ENCODE measurements at regions not wholly inside any gene's neighbourhood (a gene's known extent, or its start where the extent isn't known, plus 50 kb on each side); places are given as distances from the start of the nearest gene placed in this dataset.

- Histone ChIP-seq H3K4me3 (no peak overlapping the region), H3K27me3 (peaks cover 0 to 5% (median 0%) of the 10 kb centered on the region in 4 donors), H3K27ac (no peak overlapping the region), H3K4me1 (no peaks in the 10 kb centered on the region), H3K36me3 (no peaks in the 10 kb centered on the region), H3K9me3 (no peaks in the 10 kb centered on the region)
- TF ChIP-seq CTCF (IDR thresholded peaks at IDR 0.05), result no peak
- FAIRE-seq, result no peak
- no peak for ATAC-seq
- intact Hi-C loops (cut with DNase I), result no loop called here
- DNase-seq, result no peak
- WGBS, 2 donors, result 39 to 46% methylated on average over 8 of the region's 8 CpGs
These were observed 59.8 kb downstream of the C11orf91 start for GRCh38 chr11:33640730-33641371.

GRCh38 chr11:33638608-33639007, 62.0 kb downstream of the C11orf91 start:
- Histone ChIP-seq H3K27me3 (peaks cover 0 to 5% (median 0%) of the 10 kb centered on the region in 4 donors), H3K36me3 (no peaks in the 10 kb centered on the region), H3K4me3 (no peak overlapping the region), H3K9me3 (no peaks in the 10 kb centered on the region), H3K4me1 (no peaks in the 10 kb centered on the region), H3K27ac (no peak overlapping the region)
- no peak for TF ChIP-seq CTCF (IDR thresholded peaks at IDR 0.05)
- DNase-seq, result no peak
- WGBS, 2 donors, result 37 to 40% methylated on average over 1 of the region's 1 CpG
- ATAC-seq, result no peak
- intact Hi-C loops (cut with DNase I), result no loop called here
- FAIRE-seq, result no peak

GRCh38 chr11:33636104-33636503, 64.5 kb downstream of the C11orf91 start:
- peak in 1 of 4 donors; percentile 47 for ATAC-seq
- FAIRE-seq, result no peak
- Histone ChIP-seq H3K27me3 (peaks cover 0 to 5% (median 0%) of the 10 kb centered on the region in 4 donors), H3K27ac (no peak overlapping the region), H3K4me1 (no peaks in the 10 kb centered on the region), H3K4me3 (no peak overlapping the region), H3K9me3 (no peaks in the 10 kb centered on the region), H3K36me3 (no peaks in the 10 kb centered on the region)
- intact Hi-C loops (cut with DNase I), result no loop called here
- TF ChIP-seq CTCF (IDR thresholded peaks at IDR 0.05), result no peak
- 84 to 89% methylated on average over 6 of the region's 6 CpGs for WGBS, 2 donors
- no peak for DNase-seq

- FAIRE-seq, result no peak
- no peak overlapping the region for H3K4me3 ChIP-seq
These were observed 65.5 kb downstream of the C11orf91 start for GRCh38 chr11:33635161-33635560.

More at GRCh38 chr11:33635161-33635560, 65.5 kb downstream of the C11orf91 start:
- Histone ChIP-seq H3K36me3 (no peaks in the 10 kb centered on the region), H3K9me3 (no peaks in the 10 kb centered on the region), H3K27me3 (peaks cover 0 to under 1% (median 0%) of the 10 kb centered on the region in 4 donors), H3K27ac (no peak overlapping the region), H3K4me1 (no peaks in the 10 kb centered on the region)
- ATAC-seq (peak in 2 of 4 donors; percentile 30 to 45), DNase-seq (no peak)
- WGBS, 2 donors, result 49 to 51% methylated on average over 5 of the region's 5 CpGs
- no peak for TF ChIP-seq CTCF (IDR thresholded peaks at IDR 0.05)
- intact Hi-C loops (cut with DNase I), result no loop called here

All from pancreas (tissue), 10 donors.